ENCODE measurements at regions not wholly inside any gene's neighbourhood (a gene's known extent, or its start where the extent isn't known, plus 50 kb on each side); places are given as distances from the start of the nearest gene placed in this dataset.

DNA sequence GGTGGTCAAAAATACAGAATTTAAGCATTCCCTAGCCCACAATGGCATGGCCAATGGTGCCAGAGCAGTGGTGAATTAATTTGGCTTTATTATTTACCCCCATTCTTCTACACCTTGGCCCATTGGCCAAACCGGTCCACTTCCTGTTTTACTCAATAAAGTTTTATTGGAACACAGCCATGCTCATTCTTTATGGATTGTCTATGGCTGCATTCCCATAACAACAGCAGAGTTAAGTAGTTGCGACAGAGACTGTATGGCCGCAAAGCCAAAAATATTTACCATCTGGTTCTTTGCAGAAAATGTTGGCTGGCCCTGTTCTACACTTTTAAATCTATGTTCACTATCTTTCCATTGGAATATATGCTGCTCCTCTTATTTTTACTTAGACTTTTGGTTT, 130.3 kb upstream of the CCDC68 start:
- no peak for DNase-seq

- DNase-seq, result no peak
Measured at GRCh38 chr18:55088561-55088960, 129.3 kb upstream of the CCDC68 start.

DNA sequence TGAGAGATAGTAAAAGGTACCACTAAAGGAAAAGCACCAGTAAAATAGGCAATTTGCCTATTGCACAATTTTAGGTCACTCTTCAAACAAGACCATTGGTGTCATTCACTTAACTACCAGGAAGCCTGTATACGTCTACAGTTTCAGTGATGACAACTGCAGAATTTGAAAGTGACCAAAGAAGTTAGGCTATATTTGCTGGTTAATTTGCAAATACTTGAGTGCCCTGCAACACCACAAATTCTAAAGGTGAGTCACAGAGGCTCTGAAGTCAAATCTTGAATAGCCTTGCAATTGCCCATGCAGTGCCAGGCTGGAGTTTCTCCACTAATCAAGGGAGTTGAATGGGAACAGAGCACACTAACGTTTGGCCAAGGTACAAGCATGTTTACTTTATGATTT, 128.7 kb upstream of the CCDC68 start:
- DNase-seq, result no peak

GRCh38 chr18:55086906-55087305, 127.6 kb upstream of the CCDC68 start:
- DNase-seq, result no peak

- DNase-seq, result no peak
Measured at GRCh38 chr18:55085557-55086285, 126.5 kb upstream of the CCDC68 start.

DNA sequence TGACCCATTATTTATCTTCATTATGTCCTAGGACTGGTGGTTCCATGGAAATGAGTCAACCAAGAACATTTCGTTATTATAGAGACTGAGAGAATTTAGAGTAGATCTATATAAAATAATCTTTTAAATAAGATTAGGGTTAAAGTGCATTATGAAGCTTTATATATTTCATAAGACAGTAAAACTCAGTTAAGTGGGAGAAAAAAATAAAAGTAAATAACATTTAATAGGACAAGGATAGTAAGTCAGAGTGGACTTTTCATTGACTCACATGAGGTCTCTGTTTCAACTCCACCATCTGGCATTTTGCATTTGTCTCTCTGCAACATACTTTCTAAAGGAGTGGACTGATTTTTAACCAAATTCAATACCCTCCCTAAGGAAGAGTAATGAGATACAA, 125.3 kb upstream of the CCDC68 start:
- DNase-seq, result no peak

GRCh38 chr18:55083461-55083860, 124.2 kb upstream of the CCDC68 start:
- no peak for DNase-seq

DNA sequence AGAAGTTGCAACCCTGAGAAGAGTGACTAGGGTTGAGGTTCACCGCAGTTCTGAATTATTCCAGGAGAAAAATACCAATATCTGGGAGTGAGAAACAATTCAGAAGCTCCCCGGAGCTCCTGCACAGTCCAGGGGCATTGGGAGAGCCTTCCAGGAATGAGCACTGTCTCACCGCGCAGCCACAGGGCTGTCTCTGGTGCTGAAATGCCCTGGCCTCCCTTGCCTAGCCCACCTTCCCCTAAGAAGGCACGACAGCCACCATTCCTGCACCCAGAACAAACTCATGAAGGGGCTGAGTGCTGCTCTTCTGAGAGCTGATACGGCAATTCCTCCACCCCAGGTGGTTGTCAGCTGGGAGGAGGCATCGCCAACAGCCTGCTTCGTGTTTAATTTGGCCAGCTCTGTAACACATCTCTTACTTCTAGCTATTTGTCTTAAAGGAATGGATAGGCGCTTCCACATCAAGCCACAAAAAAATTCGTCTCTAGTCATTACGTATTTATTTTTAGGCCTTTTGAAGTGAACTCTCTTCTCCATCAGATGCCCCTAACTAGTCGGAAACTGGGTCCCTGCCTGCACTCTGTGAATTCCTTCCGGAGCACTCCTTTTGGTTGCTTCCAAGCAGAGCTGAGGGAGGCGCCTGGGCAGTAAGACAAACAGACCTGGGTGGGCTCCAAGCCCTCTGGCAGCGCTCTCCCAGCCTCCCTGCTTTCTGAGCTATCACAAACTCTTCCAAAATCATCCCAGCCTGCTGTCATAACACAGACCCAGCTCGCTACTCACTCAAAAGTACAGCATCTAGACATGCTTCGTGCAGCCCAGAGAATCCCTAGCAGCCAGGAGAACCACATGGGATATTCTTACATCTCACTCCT, 120.5 kb upstream of the CCDC68 start:
- DNase-seq, result no peak

DNA sequence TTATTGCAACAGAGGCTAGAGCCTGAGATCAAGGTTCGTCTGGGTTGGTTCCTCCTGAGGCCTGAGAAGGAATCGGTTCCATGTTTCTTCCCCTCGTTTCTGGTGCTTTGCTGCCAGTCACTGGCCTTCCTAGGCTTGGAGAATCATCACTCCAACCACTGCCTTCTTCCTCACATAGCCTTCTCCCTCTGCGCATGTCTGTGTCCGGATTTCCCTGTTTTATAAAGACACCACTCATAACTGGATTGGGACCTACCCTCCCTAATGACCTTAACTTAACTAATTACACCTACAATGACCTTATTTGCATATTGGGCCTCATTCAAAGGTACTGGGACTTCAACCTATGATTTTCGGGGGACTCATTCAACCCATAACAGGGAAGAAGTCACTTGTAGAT, 119.8 kb upstream of the CCDC68 start:
- no peak for DNase-seq

DNA sequence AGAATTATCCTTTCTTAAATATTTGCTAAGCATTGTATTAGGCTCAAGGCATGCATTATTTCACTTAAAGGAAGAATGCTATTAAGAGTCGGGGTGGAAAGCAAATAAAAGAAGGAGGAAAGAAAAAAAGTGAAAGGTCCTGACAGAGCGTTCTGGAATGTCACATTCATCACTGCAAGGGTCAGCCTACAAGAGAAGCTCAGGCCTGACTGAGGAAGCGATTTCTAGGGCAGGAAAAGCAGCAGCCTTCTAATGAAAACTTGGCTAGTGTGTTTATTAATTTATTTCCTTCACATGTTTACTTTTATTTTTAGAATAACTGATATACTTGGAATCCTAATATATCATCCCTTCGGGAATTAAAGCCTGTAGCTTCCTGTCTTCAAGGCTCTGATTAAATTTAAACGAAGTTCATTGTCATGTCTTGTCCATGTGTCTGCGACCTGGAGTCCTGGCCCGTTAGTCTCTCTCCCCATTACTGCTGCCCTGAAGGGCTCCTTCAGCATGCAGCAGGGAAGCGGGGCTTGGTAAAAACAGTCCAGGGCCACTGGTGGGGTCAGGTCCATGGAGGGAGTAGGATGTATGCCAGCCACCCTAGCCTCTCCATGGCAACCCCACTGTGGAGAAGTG, 119.2 kb upstream of the CCDC68 start:
- no peak for DNase-seq

GRCh38 chr18:55076643-55077218, 117.5 kb upstream of the CCDC68 start:
- DNase-seq, result no peak

- no peak for DNase-seq
Measured at GRCh38 chr18:55073834-55074233, 114.6 kb upstream of the CCDC68 start.

DNA sequence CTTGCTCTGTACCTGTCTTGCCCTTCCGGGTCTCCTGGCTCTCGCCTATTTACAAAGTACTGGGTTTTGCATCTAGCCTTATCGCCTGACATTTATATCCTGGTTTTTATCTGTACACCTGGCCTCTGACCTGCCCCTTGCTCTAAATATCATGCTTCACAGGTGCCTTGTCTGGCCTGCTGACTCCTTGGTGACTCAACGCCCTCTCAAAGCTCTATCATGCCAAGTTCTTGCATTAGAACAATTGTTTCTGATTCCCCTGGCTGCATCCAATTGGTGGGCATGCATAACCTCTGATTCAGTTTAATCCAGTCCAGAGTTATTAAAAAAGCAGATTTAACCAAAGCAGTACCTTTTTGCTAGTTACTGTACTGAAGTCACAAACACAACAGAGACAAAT, 113.9 kb upstream of the CCDC68 start:
- DNase-seq, result no peak

DNA sequence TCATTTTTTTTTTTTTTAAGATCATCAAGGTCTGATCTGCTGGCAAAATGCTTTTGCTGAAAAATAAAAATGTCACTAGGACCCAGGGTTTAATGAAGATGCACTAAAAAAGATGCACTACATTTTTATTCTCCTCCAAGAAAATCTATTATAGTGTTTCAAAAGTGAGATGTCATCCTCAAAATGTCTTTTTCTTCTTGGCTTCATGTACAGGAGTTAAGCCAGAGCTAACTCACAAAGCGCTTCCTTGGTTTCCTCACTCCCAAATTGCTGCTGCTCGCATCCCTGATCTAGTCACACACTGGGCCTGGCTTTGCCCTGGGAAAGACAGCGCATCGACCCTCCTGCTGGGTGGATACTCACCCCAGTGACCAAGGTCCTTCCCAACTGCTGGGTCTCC, 113.4 kb upstream of the CCDC68 start:
- DNase-seq, result no peak

GRCh38 chr18:55072181-55072580, 112.9 kb upstream of the CCDC68 start:
- DNase-seq, result no peak

DNA sequence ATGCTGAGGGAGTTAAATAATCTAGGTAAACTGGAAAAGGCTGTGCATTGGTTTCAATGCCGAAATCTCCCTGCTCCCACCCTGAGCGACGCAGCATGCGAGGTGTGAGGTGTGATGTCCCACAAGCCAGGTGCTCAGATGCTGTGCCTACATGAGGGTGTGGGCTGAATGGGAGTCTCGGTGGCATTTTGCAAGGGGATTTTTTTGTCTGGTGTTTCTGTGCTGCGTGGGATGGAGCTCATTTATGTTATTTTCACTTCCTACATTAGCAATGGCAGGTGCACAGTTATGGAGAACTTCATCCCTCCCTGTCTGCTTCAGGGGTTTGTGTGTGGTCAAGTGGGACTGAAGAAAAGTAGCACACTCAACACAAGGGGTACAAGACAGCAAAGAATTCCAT, 110.2 kb upstream of the CCDC68 start:
- DNase-seq, result no peak

- no peak for DNase-seq
Measured at GRCh38 chr18:55064760-55065159, 105.5 kb upstream of the CCDC68 start.

DNA sequence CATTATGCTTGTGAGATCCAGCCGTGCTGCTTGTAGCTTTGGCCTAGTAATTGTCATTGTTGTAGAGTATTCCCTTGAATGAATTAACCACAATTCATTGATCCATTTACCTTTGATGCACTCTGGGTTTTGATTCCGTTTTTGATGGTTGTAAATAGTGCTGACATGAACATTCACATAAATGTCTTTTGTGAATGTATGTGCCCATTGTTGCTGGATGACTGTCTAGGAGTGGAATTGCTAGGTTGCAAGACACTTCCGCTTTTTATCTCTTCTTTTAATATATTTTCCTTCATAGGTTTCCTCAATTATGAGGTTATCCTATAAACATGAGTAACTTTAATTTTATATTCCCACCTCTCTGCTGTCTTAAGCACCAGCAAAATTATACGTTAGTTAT, 104.8 kb upstream of the CCDC68 start:
- no peak for DNase-seq

DNA sequence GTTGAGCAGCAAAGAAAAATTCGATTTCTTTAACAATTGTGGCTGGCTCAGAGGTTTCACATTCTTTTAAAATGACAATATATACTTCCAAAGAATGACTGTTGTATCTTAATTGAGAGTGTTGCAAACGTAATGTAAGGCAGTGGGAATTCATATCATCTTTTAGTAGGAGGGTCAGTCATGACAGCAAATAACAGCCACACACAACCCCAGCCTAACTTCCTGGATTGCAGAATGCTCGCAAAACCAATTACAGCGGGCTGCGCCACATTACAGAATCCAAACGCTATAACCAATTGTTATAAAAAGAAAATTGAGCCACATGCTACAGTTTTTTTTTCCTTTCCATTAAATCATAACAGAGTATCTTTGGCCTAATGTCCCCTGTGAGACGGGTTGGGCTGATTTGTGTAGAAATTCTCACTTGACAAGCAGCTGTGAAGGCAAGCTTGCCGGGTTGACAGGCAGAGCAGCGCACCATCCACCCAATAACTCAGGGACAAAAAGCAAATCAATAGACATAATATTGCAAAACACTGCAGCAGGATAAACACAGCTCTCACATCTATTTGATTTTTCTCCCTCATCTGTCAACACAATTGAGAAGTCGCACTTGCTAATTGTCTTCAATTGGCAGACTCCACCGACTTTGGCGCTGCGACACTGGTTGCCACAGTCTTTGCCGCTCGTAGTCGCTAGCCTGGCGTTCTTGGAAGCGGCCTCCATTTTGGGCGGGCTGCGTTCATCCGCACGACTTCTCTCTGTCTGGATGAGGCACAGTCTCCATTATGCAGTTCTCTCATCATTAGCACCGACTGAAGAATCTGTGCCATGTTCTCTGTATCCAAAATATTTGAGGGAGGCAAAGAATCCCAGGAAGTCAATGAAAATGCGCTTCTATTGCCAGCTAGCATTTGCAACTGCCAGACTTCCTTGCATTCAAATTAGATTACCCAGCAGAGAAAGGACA, 95.0 kb upstream of the CCDC68 start:
- DNase-seq, result no peak

- no peak for DNase-seq
Measured at GRCh38 chr18:55048892-55049291, 89.6 kb upstream of the CCDC68 start.

DNA sequence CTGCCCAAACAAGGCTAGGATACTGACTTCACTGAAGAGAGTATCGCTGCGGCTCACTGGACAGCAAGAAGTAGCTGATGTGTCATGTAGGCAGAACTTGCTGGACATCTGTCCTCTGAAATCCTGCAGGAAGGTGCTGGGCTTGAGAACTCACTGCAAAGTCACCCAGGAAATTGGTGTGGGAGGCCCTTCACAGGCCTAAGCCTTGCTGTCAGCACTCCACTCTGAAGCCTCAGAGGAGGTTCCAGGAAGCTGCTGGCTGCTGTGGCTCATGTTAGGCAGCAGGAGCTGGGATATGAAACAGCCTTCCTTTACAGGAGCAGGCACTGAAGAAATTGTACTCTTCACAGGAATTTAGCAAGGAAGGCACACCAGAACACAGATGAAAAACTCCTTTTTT, 88.3 kb upstream of the CCDC68 start:
- no peak for DNase-seq

GRCh38 chr18:55041366-55041765, 82.1 kb upstream of the CCDC68 start:
- no peak for DNase-seq
